GM12878 (cell line): ENCODE measurements at regions not wholly inside any gene's neighbourhood (a gene's known extent, or its start where the extent isn't known, plus 50 kb on each side); places are given as distances from the start of the nearest gene placed in this dataset.

Experiments used
- ATAC-seq: fragments of 200-7000 bp; cut with Tn5 transposase; 3 replicates; pipeline ENCODE4 v1.9.1; 2020; ENCODE audit warnings: mild to moderate bottlenecking, moderate library complexity
- BruUV-seq: library from RNA; stranded (reverse); fragments of 400-500 nt; replicated peaks from 2 replicates; lab custom pipeline; 2021; lab: Mats Ljungman, UMichigan
- CTCF ChIA-PET: fragments of 300-600 bp; sonication (Branson Sonifier 250); formaldehyde crosslinking; extraction: SDS; loops from one replicate; lab custom pipeline; 2021; ENCODE audit warnings: inconsistent platforms; lab: Yijun Ruan, JAX
- POLR2A ChIA-PET: fragments of 350-600 bp; formaldehyde crosslinking; extraction: SDS; loops from one replicate; lab custom pipeline; 2021; ENCODE audit warnings: inconsistent platforms; lab: Charles Lee
- RAD21 ChIA-PET: fragments of 300-600 bp; sonication (Branson Sonifier 250); formaldehyde crosslinking; loops from one replicate; lab custom pipeline; 2023; ENCODE audit warnings: antibody characterized with exemption; ENCODE audit not compliant: unreplicated experiment; lab: Charles Lee
- SMC1A ChIA-PET: fragments of 300-600 bp; sonication (Branson Sonifier 250); formaldehyde crosslinking; loops from one replicate; lab custom pipeline; 2023; ENCODE audit not compliant: unreplicated experiment, uncharacterized antibody; lab: Charles Lee
- DNase-seq: peaks from one replicate; pipeline ENCODE4 v3.0.0-alpha.2; 2011; ENCODE audit warnings: low read depth, low spot score
- FAIRE-seq: peaks from 3 replicates; lab custom pipeline; 2011; peaks lifted over from hg19 to GRCh38; lab: Jason Lieb, UNC
- H2AFZ ChIP-seq: 2 replicates; pipeline ENCODE4 v1.6.0; 2011; ENCODE audit warnings: low read depth, low read length, control low read depth; ENCODE audit not compliant: control insufficient read depth
- H3K27ac ChIP-seq: 2 replicates; pipeline ENCODE4 v1.5.1; 2011; ENCODE audit warnings: control low read depth; ENCODE audit not compliant: control insufficient read depth, insufficient read depth
- H3K27me3 ChIP-seq, 2 experiments: replicated peaks in 1 of 2; 2 replicates each; pipeline versions ENCODE4 v1.6.0 to v1.6.1; 2011; ENCODE audit warnings: low read length in 1 of 2; ENCODE audit not compliant: control insufficient read depth in 2 of 2, insufficient read depth in 2 of 2
- H3K36me3 ChIP-seq, 2 experiments: 2 replicates each; pipeline ENCODE4 v1.5.1; 2011; ENCODE audit warnings: low read length in 1 of 2; ENCODE audit not compliant: control insufficient read depth in 2 of 2, insufficient read depth in 2 of 2
- H3K4me1 ChIP-seq: 2 replicates; pipeline ENCODE4 v1.6.1; 2011; ENCODE audit warnings: mild to moderate bottlenecking, low read length, moderate library complexity, mixed read lengths; ENCODE audit not compliant: control insufficient read depth, insufficient read depth
- H3K4me2 ChIP-seq: 2 replicates; pipeline ENCODE4 v1.6.0; 2011; ENCODE audit warnings: control low read depth; ENCODE audit not compliant: control insufficient read depth, insufficient read depth
- H3K4me3 ChIP-seq: fragments of 200-600 bp; sonication (generic); 2 replicates; pipeline ENCODE4 v1.5.1; 2016
- H3K79me2 ChIP-seq: 2 replicates; pipeline ENCODE4 v1.6.0; 2011; ENCODE audit warnings: low read length; ENCODE audit not compliant: control insufficient read depth, insufficient read depth
- H3K9ac ChIP-seq: 2 replicates; pipeline ENCODE4 v1.8.0; 2011; ENCODE audit warnings: low read length, control low read depth, mixed read lengths; ENCODE audit not compliant: control insufficient read depth, insufficient read depth
- H3K9me3 ChIP-seq: replicated peaks from 3 replicates; pipeline ENCODE4 v1.5.1; 2011; ENCODE audit warnings: mild to moderate bottlenecking, low read length; ENCODE audit not compliant: control insufficient read depth, insufficient read depth
- H4K20me1 ChIP-seq: 2 replicates; pipeline ENCODE4 v1.6.0; 2011; ENCODE audit not compliant: control insufficient read depth, insufficient read depth
- EGR1 ChIP-seq, 2 experiments: IDR thresholded peaks; 1 replicate in 1 of 2; 2 replicates in 1 of 2; pipeline ENCODE4 v1.6.1; 2011 to 2012; ENCODE audit warnings: low read depth in 2 of 2, low read length in 2 of 2, borderline replicate concordance in 1 of 2, mild to moderate bottlenecking in 1 of 2, moderate library complexity in 1 of 2
- MEF2B ChIP-seq: fragments of 450-650 bp; IDR thresholded peaks from 2 replicates; pipeline ENCODE4 v1.6.1; 2018; ENCODE audit warnings: mild to moderate bottlenecking, moderate library complexity; ENCODE audit not compliant: partially characterized antibody, poor library complexity, severe bottlenecking
- POU2F2 ChIP-seq: IDR thresholded peaks from 3 replicates; pipeline ENCODE4 v1.6.1; 2011; ENCODE audit warnings: low read depth, mild to moderate bottlenecking, low read length, borderline replicate concordance
- RFX5 ChIP-seq: IDR thresholded peaks from 2 replicates; pipeline ENCODE4 v1.6.1; 2011; ENCODE audit warnings: low read depth, low read length, improper control_type of control experiment
- RUNX3 ChIP-seq: IDR thresholded peaks from 2 replicates; pipeline ENCODE4 v1.6.1; 2012; ENCODE audit warnings: low read length, inconsistent platforms
- SMAD5 ChIP-seq: IDR thresholded peaks from 2 replicates; pipeline ENCODE4 v1.6.1; 2016; ENCODE audit warnings: antibody characterized with exemption, low read depth
- SPI1 ChIP-seq: IDR thresholded peaks from 2 replicates; pipeline ENCODE4 v1.6.1; 2011; ENCODE audit warnings: low read depth, mild to moderate bottlenecking, low read length, moderate library complexity, borderline replicate concordance; ENCODE audit not compliant: insufficient read depth
- SUPT20H ChIP-seq: IDR thresholded peaks from 2 replicates; pipeline ENCODE4 v1.6.1; 2011; ENCODE audit warnings: low read depth, mild to moderate bottlenecking, low read length, moderate library complexity, borderline replicate concordance; ENCODE audit not compliant: control insufficient read depth
- ZBED1 ChIP-seq: IDR thresholded peaks from 2 replicates; pipeline ENCODE4 v1.6.1; 2016; ENCODE audit warnings: borderline replicate concordance
- WGBS: methylation state at CpG from one replicate; pipeline ENCODE4 v1.1.6; 2016; ENCODE audit warnings: low lambda C conversion rate; ENCODE audit not compliant: insufficient replicate concordance, insufficient coverage; ENCODE audit errors: missing lambda C conversion rate; 5-methylcytosine and 5-hydroxymethylcytosine counted together
- in situ Hi-C: fragments of 300-500 bp; cut with MboI; formaldehyde crosslinking; loops from 9 replicates; pipeline ENCODE4 v1.14.3; 2018; ENCODE audit warnings: mixed read lengths
- intact Hi-C: fragments of 100-400 bp; cut with micrococcal nuclease; formaldehyde crosslinking; loops from one replicate; pipeline ENCODE4 v1.14.2; 2022; ENCODE audit not compliant: unreplicated experiment
- TF ChIP-seq, protein P1 (sequence below): IDR thresholded peaks from 2 replicates; pipeline ENCODE4 v1.6.1; 2011; ENCODE audit warnings: low read depth, mild to moderate bottlenecking, low read length, moderate library complexity, borderline replicate concordance; ENCODE audit errors: extremely low read depth
- TF ChIP-seq, protein P2 (sequence below): fragments of 450-650 bp; IDR thresholded peaks from 2 replicates; pipeline ENCODE4 v1.6.1; 2017; ENCODE audit warnings: mild to moderate bottlenecking, moderate library complexity
- TF ChIP-seq, protein P3 (sequence below): fragments of 450-650 bp; IDR thresholded peaks from 2 replicates; pipeline ENCODE4 v1.6.1; 2016; ENCODE audit warnings: mild to moderate bottlenecking

DNA sequence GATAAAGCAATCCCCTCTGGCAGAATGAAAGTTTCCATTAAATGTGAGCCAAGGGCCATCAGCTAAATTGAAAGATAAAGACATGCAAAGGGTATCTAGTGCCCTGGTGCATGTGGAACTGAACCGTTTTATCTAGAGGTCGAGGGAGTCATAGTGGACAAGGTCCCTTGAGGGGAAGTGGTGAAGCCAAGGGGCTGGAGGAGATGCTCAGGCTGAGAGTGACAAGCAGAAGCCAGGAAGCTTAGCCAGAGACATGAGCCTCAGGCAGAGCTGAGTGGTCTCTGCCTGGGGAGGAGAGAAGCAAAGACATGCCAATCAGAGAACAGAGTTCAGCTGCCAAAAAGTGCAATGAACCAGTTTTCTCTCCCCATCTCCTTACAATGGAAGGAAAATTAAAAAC is 68.1 kb upstream of the SLC10A2 start:
- Histone ChIP-seq H3K4me1 (peaks cover 17% of the 10 kb centered on the region), H3K4me2 (no peak overlapping the region), H3K27me3 (no peaks in the 10 kb centered on the region), H2AFZ (no peak overlapping the region), H3K9me3 (peaks cover 4% of the 10 kb centered on the region; the same call in 2 of the 3 replicates), H3K79me2 (no peaks in the 10 kb centered on the region), H3K9ac (no peak overlapping the region), H4K20me1 (no peaks in the 10 kb centered on the region), H3K36me3 (no peaks in the 10 kb centered on the region), H3K4me3 (no peak overlapping the region), H3K27ac (no peak overlapping the region)
- FAIRE-seq (no peak), ATAC-seq (peak; percentile 44), DNase-seq (peak; percentile 34)
- TF ChIP-seq RUNX3 (0 out of 2 replicates have a peak, but pooled peaks have one; percentile 8), RFX5 (no peak), MEF2B (peak; percentile 31), ZBED1 (no peak), POU2F2 (no peak), SPI1 (peak; percentile 29; the same call in 1 of the 2 replicates), SMAD5 (no peak), SUPT20H (no peak), EGR1 (IDR thresholded peaks at IDR 0.05; ENCODE audit: borderline replicate concordance in 1 of 2, low read depth in 2 of 2, low read length in 2 of 2) (no peak)
- TF ChIP-seq, protein P1, sequence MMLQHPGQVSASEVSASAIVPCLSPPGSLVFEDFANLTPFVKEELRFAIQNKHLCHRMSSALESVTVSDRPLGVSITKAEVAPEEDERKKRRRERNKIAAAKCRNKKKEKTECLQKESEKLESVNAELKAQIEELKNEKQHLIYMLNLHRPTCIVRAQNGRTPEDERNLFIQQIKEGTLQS = no peak
- TF ChIP-seq, protein P2, sequence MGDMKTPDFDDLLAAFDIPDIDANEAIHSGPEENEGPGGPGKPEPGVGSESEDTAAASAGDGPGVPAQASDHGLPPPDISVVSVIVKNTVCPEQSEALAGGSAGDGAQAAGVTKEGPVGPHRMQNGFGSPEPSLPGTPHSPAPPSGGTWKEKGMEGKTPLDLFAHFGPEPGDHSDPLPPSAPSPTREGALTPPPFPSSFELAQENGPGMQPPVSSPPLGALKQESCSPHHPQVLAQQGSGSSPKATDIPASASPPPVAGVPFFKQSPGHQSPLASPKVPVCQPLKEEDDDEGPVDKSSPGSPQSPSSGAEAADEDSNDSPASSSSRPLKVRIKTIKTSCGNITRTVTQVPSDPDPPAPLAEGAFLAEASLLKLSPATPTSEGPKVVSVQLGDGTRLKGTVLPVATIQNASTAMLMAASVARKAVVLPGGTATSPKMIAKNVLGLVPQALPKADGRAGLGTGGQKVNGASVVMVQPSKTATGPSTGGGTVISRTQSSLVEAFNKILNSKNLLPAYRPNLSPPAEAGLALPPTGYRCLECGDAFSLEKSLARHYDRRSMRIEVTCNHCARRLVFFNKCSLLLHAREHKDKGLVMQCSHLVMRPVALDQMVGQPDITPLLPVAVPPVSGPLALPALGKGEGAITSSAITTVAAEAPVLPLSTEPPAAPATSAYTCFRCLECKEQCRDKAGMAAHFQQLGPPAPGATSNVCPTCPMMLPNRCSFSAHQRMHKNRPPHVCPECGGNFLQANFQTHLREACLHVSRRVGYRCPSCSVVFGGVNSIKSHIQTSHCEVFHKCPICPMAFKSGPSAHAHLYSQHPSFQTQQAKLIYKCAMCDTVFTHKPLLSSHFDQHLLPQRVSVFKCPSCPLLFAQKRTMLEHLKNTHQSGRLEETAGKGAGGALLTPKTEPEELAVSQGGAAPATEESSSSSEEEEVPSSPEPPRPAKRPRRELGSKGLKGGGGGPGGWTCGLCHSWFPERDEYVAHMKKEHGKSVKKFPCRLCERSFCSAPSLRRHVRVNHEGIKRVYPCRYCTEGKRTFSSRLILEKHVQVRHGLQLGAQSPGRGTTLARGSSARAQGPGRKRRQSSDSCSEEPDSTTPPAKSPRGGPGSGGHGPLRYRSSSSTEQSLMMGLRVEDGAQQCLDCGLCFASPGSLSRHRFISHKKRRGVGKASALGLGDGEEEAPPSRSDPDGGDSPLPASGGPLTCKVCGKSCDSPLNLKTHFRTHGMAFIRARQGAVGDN = peak; percentile 58; the same call in 1 of the 2 replicates
- TF ChIP-seq, protein P3, sequence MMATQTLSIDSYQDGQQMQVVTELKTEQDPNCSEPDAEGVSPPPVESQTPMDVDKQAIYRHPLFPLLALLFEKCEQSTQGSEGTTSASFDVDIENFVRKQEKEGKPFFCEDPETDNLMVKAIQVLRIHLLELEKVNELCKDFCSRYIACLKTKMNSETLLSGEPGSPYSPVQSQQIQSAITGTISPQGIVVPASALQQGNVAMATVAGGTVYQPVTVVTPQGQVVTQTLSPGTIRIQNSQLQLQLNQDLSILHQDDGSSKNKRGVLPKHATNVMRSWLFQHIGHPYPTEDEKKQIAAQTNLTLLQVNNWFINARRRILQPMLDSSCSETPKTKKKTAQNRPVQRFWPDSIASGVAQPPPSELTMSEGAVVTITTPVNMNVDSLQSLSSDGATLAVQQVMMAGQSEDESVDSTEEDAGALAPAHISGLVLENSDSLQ = peak; percentile 45; the same call in 1 of the 2 replicates
- SMC1A ChIA-PET = interaction anchor here (0.6 to 4.8 kb wide), 26 partner anchors 8 to 215 kb away, joined by 3 to 33 read pairs (median 4); no protein-coding TSS in a partner anchor
- RAD21 ChIA-PET = interaction anchor here (0.9 to 3.0 kb wide), 10 partner anchors 10 to 264 kb away, joined by 3 to 20 read pairs (median 5); no protein-coding TSS in a partner anchor
- no TSS peak for BruUV-seq
- in situ Hi-C loops = loop anchor here (5.0 to 25.0 kb wide), 2 partner anchors 102 to 547 kb away; partner anchors contain the start of gene TPP2
- 35% methylated on average over 2 of the region's 2 CpGs for WGBS
- CTCF ChIA-PET = interaction anchor here (0.7 to 3.7 kb wide), 4 partner anchors 13 to 219 kb away, joined by 3 to 21 read pairs (median 10); no protein-coding TSS in a partner anchor
- POLR2A ChIA-PET = interaction anchor here (1.3 kb wide), 1 partner anchor 164 kb away, joined by 3 read pairs; no protein-coding TSS in a partner anchor
- intact Hi-C loops = loop anchor here (10.0 kb wide), 1 partner anchor 539 kb away; the partner anchor contains the start of gene TPP2
